ENCODE measurements at regions not wholly inside any gene's neighbourhood (a gene's known extent, or its start where the extent isn't known, plus 50 kb on each side); places are given as distances from the start of the nearest gene placed in this dataset.

GRCh38 chr1:56133522-56134472, 445.6 kb downstream of the PLPP3 start (continued):
- TF ChIP-seq E2F4 (IDR thresholded peaks at IDR 0.05; ENCODE audit: low read depth, low read length) (no peak), POLR2A (IDR thresholded peaks at IDR 0.05; ENCODE audit: low read depth, low read length) (no peak), NFYB (IDR thresholded peaks at IDR 0.05; ENCODE audit: insufficient read depth, low read depth, low read length) (no peak), POLR2AphosphoS2 (IDR thresholded peaks at IDR 0.05; ENCODE audit: low read depth, low read length) (no peak), ASH2L (IDR thresholded peaks at IDR 0.05; ENCODE audit: borderline replicate concordance, low read depth) (no peak), CBX5 (IDR thresholded peaks at IDR 0.05; ENCODE audit: low read depth) (no peak), BACH1 (IDR thresholded peaks at IDR 0.05; ENCODE audit: borderline replicate concordance) (no peak), SMARCA5 (IDR thresholded peaks at IDR 0.05) (no peak), CHD1 (IDR thresholded peaks at IDR 0.05; ENCODE audit: low read depth, low read length) (no peak), CHD2 (IDR thresholded peaks at IDR 0.05; ENCODE audit: borderline replicate concordance, low read depth, low read length) (no peak), JUND (IDR thresholded peaks at IDR 0.05; ENCODE audit: low read depth, low read length) (no peak), EP300 (IDR thresholded peaks at IDR 0.05; ENCODE audit: borderline replicate concordance in 1 of 2, control insufficient read depth in 1 of 2, low read depth in 2 of 2, low read length in 2 of 2) (0 out of 4 replicates have a peak, but pooled peaks of 1 of the 2 experiments have one; percentile 43), USF2 (IDR thresholded peaks at IDR 0.05; ENCODE audit: borderline replicate concordance, low read depth, low read length) (no peak), CBFB (IDR thresholded peaks at IDR 0.05; ENCODE audit: low read depth) (no peak), IRF5 (IDR thresholded peaks at IDR 0.05; ENCODE audit: borderline replicate concordance) (no peak), PRDM15 (CRISPR knock-in tag; IDR thresholded peaks at IDR 0.05) (no peak), ATF2 (IDR thresholded peaks at IDR 0.05; ENCODE audit: low read length) (peak; percentile 18; the same call in 1 of the 2 replicates), ZNF24 (IDR thresholded peaks at IDR 0.05) (no peak), IRF3 (IDR thresholded peaks at IDR 0.05) (no peak), NR2F1 (conservative IDR thresholded peaks at IDR 0.05) (no peak)
